ENCODE measurements at regions not wholly inside any gene's neighbourhood (a gene's known extent, or its start where the extent isn't known, plus 50 kb on each side); places are given as distances from the start of the nearest gene placed in this dataset.
"Not testable (repeated sequence)": the region's sequence is repeated elsewhere in the genome, so short reads cannot be mapped to it uniquely, and the experiment has no call there.

DNA sequence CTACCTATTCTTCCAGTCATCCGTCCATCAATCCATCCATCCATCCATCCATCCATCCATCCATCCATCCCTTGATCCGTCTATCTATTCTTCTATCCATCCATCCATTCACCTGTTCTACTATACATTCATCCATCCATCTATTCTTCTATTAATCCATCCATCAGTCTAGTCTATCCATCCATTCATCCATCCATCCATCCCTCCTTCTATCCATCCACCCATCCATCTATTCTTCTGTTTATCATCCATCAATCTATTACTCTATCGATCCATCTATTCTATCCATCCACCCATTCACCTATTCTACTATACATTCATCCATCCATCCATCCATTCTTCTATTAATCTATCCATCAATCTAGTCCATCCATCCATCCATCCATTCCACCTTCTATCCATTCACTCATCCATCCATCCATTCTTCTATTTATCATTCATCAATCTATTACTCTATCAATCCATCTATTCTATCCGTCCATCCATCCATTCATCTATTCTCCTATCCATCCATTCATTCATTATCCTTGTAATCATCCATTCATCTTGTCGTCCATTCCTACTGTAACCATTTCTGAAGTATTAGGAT is 110.4 kb upstream of the ZNF516 start:
- no peak for DNase-seq

GRCh38 chr18:76604935-76605240 is 109.8 kb upstream of the ZNF516 start:
- no peak for DNase-seq

- DNase-seq, result no peak
Observed at GRCh38 chr18:76604108-76604934, 109.3 kb upstream of the ZNF516 start.

DNA sequence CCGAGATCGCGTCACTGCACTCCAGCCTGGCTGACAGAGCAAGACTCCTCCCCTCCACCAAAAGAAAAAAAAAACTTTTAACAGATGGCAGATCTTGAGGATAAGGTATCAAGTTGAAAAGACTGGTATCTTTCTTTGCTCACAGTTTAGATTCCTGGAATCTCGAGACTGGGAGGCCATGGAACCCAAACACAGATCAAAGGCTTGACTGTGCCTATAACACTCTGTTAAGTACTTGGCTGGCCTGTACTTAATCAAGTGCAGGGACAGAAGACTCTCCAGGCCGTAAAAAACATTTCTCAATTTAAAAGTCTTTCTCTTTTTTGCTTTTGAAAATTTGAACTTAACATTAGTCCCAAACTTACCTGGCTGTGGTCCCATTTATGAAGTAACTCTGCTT is 107.1 kb upstream of the ZNF516 start:
- no peak for DNase-seq

DNA sequence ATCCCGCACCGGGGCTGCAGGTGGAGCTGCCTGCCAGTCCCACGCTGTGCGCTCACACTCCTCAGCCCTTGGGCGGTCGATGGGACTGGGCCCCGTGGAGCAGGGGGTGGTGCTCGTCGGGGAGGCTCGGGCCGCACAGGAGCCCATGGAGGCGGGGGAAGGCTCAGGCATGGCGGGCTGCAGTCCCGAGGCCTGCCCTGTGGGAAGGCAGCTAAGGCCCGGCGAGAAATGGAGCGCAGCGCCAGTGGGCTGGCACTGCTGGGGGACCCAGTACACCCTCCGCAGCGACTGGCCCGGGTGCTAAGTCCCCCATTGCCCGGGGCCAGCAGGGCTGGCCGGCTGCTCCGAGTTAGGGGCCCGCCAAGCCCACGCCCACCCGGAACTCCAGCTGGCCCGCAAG is 105.0 kb upstream of the ZNF516 start:
- DNase-seq, result not testable (repeated sequence)

- DNase-seq, result no peak
Observed at GRCh38 chr18:76594966-76595365, 99.9 kb upstream of the ZNF516 start.

DNA sequence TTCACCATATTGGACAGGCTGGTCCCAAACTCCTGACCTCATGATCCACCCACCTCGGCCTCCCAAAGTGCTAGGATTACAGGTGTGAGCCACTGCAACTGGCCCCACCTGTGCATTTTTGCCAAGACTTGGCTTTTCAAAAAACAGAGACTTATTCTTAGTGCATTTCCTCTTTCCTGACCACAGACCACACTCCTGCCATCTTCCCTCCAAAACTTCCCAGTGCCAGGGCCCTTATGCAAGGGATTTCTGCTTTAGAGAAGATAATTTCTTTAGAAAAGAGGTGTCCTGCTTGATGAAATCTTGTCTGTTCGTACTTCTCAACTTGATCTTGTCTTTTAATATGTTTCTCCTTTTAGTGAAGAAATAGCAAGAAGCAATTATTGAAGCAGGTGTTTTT is 98.8 kb upstream of the ZNF516 start:
- no peak for DNase-seq

GRCh38 chr18:76592981-76593381 is 97.9 kb upstream of the ZNF516 start:
- DNase-seq, result no peak

GRCh38 chr18:76592096-76592495 is 97.1 kb upstream of the ZNF516 start:
- no peak for DNase-seq

GRCh38 chr18:76589866-76590265 is 94.8 kb upstream of the ZNF516 start:
- DNase-seq, result no peak

- no peak for DNase-seq
Observed at GRCh38 chr18:76589316-76589715, 94.3 kb upstream of the ZNF516 start.

DNA sequence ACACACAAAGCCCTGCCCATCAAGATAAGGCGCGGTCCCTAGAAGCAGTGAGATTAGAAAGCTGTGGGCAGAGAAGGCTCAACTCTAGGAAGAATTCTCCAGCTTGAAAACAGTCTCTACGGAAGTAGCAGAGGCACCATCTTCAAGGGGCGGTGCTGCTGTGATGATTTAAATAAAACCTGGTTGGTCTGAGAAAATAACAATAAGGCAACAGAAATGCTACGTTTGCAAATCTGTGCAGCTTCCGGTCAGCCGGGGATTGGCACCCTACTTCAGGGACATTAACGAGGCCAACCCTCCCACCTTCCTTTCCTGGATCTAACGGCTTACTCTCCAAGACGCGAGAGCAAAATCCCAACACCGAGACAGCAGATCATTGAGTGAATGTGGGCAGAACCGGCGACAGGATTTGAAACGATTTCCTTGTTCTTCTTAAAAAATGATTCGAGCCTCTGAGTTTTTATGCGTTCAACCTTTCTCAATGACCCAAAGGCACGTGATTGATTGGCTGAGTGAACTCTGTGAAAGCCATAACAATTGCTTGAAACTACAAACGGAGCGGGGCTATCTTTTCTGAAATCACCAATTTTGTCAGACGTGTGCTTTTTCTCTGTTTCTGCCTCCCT is 93.7 kb upstream of the ZNF516 start:
- DNase-seq, result peak; percentile 17

DNA sequence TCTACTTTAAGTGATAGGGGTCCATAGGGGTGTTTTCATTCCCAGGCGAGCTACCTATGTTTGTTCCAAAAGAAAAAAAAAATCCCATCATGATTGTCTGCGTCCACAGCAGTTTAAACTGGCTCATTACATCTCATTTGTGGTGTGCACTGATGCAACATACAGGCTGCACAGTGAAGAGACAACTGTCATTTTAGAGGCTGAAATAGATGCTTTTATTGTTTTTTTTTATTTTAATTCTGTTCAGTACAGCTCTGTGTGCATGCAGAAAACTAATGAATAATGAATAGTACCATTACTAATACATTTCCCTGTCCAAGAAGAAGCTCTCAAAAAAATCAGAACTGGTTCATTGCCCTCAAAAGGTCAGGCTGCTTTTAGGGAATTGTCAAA is 92.8 kb upstream of the ZNF516 start:
- no peak for DNase-seq

DNA sequence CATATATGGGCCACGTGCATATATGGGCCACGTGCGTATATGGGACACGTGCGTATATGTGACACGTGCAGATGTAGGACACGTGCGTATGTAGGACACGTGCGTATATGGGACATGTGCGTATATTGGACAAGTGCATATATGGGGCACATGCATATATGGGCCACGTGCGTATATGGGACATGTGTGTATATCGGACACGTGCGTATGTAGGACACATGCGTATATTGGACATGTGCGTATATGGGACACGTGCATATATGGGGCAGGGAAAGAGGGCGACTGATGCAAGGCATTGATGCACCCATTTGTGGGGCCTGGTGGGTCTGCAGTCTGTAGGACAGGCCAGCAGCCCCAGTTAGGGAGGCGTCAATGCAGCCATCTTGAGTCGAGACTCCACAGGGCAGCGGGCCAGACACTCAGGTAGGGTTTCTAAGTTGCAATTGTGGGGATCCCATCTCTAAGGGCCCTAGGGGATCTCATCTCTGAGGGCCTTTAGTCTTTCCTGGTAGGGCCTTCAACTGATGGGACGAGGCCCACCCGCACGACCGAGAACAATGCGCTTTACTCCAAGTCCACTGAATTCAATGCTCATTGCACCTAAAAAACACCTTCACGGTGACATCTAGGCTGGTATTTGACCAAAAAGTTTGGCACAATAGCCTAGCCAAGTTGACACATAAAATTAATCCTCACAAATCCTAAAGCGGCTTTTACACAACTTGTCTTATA is 92.3 kb upstream of the ZNF516 start:
- no peak for DNase-seq

DNA sequence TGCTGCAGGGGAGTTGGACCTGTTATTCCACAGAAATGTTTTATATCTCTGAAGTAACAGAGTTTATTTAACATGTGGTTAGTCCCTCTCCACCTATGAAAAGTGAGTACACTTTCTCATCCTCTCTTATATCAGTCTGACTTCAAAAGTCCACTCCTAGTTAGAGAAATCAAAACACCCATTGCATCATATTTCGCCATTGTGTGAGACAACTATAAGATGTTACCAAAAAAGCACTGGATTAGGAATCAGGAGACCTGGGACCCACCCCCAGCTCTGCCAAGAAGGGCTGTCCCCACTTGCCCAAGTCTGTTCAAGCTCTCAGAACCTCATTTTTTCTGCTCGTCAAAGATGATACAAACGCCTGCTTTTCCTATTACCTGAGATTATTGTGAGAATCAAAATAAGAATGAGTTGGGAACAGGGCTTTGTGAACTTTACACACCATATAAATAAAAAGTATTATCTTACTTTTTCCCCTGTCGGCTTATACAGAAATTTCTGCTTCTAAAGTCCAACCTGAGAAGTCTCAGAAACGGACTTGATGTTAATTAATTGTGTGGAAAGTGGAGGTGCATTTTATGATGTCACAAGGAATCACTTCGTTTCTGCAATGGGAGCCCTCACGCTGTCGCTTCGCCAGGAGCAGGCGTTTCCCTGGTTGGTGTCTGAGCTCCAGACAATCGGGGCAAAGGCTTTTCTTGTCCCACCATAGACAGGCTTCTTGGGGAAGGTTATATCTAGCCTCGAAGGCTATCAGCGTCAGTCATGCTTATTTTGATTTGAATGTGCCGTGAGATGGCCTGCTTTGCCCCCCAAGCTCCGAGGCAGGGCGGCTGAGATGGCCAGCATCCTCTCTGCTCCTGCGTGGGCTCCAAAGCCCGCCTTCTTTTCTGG is 89.6 kb upstream of the ZNF516 start:
- no peak for DNase-seq

GRCh38 chr18:76581261-76581660 is 86.2 kb upstream of the ZNF516 start:
- no peak for DNase-seq

DNA sequence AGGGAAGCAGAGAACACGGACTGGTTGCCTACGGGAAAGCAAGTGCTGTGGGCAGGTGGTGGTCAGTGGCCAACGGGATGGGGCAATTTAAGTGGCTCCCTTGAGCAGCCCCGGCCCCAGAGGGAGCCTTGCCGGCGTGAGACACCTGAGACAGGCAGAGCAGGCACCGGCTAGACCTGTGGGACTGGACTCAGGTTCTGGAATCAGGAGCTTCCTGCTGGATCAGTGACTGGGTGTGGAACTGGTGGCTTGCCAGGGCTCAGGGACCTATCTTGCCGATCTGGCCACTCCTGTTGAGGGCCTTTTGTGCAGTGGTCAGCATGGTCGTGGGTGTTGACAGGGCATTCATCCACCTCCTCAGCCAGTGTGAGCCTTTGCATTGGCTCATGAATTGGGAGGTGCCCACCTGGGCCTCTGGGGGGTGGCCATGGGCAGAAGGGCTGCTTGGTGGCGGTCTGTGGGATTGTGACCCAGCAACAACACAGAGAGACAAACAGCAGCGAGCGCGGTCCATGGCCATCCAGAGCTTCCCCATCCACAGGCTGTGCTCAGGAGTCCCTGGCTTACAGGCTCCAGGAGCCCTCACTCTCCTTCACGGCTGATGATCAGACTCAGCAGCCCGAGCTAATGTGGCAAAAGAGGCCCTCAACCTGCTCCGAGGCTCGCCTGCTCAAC is 85.4 kb upstream of the ZNF516 start:
- DNase-seq, result no peak

- no peak for DNase-seq
Observed at GRCh38 chr18:76579301-76579695, 84.3 kb upstream of the ZNF516 start.

- no peak for DNase-seq
Observed at GRCh38 chr18:76578571-76579300, 83.7 kb upstream of the ZNF516 start.

DNA sequence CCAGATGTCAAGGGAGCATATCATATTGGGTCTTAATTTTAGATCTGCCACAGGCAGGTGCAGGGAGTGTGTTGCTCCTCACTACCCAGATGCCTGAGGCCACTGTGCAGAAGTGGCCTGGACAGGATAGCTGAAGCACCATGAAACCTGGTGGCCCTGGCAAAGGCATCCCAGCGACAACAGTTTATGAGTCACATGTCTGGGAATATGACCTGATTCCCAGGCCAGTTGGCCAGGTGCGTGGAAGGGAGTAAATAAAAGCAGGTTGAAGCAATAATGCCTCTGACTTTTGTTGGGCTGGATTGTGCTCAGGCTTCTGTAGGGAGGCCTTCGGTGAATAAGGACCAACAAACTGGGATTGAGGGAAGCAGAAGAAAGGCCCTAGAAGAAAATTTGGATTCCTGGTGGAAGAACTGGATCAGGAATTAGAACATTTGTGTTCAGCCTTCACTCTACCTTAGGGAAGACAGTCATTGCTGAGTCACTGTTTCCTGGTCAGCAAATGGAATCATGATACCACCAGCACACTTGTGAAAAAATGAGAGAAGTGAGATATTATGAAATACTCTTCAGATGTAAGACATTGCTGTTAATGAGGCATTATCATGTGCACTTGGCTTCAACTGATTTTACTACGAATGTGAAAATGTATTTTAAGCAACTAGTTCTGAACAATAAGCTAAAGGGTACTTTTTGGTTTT is 78.4 kb upstream of the ZNF516 start:
- DNase-seq, result no peak
